ENCODE measurements at regions not wholly inside any gene's neighbourhood (a gene's known extent, or its start where the extent isn't known, plus 50 kb on each side); places are given as distances from the start of the nearest gene placed in this dataset.

DNA sequence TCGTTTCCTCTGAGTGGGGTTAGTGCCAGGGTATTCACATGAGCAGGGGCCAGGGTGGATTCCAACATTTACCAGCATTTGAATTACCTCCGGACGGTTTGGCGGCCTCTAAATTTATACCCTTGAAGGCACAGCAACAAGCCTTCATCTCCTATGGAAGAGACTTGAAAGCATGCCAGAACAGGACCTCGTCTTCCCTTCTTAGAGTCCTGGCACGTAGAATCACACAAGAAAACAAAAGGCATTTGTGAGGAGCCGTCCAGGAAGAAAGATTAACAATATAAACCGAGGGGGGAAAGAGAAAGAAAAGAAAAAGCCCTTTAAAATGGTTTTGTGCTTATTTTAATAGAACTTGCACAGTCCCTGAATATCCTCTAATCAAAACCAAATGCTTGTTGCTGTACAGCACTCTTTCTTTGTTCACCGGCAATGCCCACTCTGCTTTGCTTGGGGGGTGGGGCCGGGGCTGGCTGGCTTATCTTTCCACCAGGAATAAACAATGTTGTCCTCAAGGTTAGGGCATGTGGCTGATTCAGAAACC lies 575.8 kb upstream of the ZNF462 start:
- TF ChIP-seq, protein P1, sequence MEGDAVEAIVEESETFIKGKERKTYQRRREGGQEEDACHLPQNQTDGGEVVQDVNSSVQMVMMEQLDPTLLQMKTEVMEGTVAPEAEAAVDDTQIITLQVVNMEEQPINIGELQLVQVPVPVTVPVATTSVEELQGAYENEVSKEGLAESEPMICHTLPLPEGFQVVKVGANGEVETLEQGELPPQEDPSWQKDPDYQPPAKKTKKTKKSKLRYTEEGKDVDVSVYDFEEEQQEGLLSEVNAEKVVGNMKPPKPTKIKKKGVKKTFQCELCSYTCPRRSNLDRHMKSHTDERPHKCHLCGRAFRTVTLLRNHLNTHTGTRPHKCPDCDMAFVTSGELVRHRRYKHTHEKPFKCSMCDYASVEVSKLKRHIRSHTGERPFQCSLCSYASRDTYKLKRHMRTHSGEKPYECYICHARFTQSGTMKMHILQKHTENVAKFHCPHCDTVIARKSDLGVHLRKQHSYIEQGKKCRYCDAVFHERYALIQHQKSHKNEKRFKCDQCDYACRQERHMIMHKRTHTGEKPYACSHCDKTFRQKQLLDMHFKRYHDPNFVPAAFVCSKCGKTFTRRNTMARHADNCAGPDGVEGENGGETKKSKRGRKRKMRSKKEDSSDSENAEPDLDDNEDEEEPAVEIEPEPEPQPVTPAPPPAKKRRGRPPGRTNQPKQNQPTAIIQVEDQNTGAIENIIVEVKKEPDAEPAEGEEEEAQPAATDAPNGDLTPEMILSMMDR (IDR thresholded peaks at IDR 0.05) = no peak
- TF ChIP-seq POLR2A (IDR thresholded peaks at IDR 0.05) = no peak

Measured in heart left ventricle (tissue), 13 donors.